Cardiac fibroblast (primary cell): ENCODE measurements at regions not wholly inside any gene's neighbourhood (a gene's known extent, or its start where the extent isn't known, plus 50 kb on each side); places are given as distances from the start of the nearest gene placed in this dataset.
A peak's percentile ranks its signal among the peaks of the same experiment; 100 is the strongest.

Source experiments
- DNase-seq, 2 donors: peaks; one replicate each; pipeline versions ENCODE4 v3.0.0 to v3.0.0-alpha.2; 2010; ENCODE audit warnings: low read depth in 2 of 2
- H3K4me3 ChIP-seq, 2 donors: replicated peaks in 1 of 2; 1 replicate in 1 of 2; 2 replicates in 1 of 2; pipeline ENCODE4 v1.5.1; 2011; ENCODE audit warnings: low read depth in 2 of 2, low read length in 2 of 2, mild to moderate bottlenecking in 2 of 2, moderate library complexity in 1 of 2
- CTCF ChIP-seq: IDR thresholded peaks from one replicate; pipeline ENCODE4 v1.5.1; 2011; ENCODE audit warnings: low read depth, mild to moderate bottlenecking, low read length, inconsistent platforms

DNA sequence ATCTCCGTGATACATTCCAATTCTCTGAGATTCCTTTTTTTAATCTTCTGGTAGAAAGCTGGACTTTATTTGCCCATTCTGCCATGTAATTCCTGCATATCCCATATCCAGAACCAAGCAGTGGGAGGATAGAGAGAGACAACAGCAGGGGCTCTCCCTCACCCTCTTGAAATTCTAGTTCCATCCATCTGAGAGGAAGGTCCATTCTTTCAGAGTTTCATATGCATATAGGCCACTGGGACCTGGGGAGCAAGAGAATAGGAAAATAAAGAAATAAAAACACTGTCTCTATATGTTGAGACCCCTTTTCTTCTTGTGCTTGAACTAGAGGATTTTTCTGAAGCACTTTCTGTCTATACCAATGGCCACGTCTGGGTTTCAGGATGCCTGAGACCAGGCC lies 147.9 kb upstream of the STMND1 start:
- TF ChIP-seq CTCF = no peak
- no peak for DNase-seq
- H3K4me3 ChIP-seq = no peak overlapping the region

DNA sequence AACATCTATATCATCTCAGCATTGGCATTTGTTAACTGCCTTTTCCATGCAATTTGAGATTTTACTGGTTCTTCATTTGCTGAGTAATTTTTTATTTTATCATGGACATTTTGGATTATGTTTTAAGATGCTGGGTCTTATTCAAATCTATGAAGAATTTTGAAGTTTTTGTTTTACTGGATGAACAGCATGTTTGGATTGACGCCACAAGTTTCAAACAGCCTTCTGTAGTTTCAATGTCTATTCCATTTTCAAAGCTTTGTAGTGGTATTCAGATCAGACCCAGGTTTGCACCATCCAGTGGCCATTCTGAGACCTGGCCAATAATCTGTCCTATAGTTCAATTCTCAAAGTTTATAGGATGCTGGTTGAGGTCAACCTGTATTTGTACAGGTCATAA lies 148.4 kb upstream of the STMND1 start:
- no peak overlapping the region for H3K4me3 ChIP-seq
- TF ChIP-seq CTCF = no peak
- DNase-seq = no peak

- TF ChIP-seq CTCF = no peak
- no peak overlapping the region for H3K4me3 ChIP-seq
- no peak for DNase-seq
These were observed 150.9 kb upstream of the STMND1 start for GRCh38 chr6:16950825-16951495.

DNA sequence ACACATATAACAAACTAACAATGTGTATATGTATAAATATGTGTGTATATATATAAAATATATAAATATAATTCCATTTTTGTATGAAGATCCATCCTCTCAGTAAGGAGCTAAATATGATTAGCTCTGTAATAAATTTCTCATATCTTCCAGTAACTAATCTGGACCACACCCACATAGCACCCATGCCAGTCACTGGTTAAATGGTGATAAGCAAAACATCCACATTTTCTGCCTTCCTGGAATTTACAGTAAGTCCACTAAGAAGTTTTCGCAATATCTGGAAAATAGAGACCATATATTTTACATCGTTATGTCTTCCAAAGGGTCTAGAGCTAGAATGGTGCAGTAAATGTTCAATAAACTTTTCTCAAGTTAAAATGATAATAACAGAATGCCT lies 151.5 kb upstream of the STMND1 start:
- H3K4me3 ChIP-seq = no peak overlapping the region
- DNase-seq = no peak
- no peak for TF ChIP-seq CTCF

- DNase-seq = peak in 1 of 2 donors; percentile 65
- no peak for TF ChIP-seq CTCF
- no peak overlapping the region for H3K4me3 ChIP-seq
These were observed 152.1 kb upstream of the STMND1 start for GRCh38 chr6:16949716-16950115.

DNA sequence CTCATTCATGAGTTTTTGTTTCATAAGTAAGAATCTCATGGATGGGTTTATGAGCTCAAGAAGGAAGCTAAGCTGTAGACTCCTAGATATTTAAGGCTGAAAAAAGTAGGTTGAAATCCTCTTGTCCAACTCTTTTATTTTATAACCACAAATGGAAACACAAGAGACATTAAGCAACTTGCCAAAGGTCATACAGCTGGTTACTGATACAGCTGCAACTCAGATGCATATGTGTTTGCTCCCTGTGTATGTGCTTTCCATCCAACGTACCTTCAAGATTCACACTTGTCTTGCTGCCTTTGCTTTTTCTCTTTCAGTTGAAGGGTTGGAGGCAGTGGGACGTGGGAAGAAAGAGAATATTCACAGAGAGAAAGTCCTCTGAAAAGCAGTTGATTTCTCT lies 153.5 kb upstream of the STMND1 start:
- no peak for TF ChIP-seq CTCF
- DNase-seq = peak in 1 of 2 donors; percentile 26
- H3K4me3 ChIP-seq = no peak overlapping the region
